HK-2 (cell line): ENCODE measurements at regions not wholly inside any gene's neighbourhood (a gene's known extent, or its start where the extent isn't known, plus 50 kb on each side); places are given as distances from the start of the nearest gene placed in this dataset.

Experiments used
- DNase-seq: peaks from one replicate; pipeline ENCODE4 v3.0.0-alpha.2; 2018; ENCODE audit not compliant: unreplicated experiment

DNA sequence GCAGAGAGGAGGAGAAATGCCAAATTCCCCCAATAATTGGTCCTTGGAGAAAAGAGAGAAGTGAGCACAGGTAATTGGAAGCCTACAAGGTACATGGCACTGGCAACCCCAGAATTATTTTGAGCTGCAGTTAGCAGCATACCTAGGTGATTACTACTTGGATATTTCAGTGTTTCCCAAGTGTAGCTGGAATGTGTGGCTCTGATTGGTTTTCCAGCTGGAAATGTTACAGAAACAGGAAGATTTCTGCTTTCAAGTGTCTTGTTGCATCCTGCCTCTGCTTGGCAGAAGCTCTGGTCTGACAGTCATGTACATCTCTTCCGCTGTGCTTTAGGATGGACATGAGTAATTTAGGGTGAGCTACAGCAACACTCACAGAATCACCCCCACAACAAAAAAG is 262.1 kb downstream of the ENC1 start:
- DNase-seq = no peak

DNA sequence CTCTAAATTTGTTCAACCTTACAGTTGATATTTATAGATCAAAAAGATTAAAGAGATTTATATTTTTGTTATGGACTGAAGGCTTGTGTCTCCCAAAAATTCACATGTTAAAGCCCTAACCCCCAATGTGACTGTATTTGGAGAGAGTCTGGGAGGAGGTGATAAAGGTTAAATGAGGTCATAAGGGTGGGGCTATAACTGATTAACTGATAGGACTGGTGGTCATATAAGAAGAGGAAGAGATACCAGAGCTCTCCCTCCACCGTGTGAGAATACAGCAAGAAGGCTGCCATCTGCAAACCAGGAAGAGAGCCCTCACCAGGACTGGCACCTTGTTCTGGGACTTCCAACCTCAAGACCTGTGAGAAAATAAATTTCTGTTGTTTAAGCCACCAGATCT is 264.3 kb downstream of the ENC1 start:
- no peak for DNase-seq

DNA sequence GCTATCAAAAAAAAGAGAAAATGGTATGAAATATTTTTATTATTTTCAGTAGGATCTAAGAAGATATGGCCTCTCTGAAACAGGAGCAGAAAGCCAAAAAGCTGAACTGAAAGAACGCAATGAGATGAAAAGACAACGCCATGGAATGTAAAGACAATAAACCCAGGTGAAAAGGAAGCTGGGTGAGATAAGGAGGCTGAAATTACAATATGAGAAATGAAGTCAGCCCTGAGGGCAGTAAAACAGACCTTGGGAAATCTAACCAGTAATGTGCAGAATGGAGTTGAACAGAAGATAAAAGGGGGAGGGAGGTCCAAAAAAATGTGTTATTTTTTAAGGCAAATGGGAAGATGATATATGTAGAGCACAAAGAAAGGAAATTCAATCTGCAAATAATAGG is 265.3 kb downstream of the ENC1 start:
- DNase-seq = no peak

DNA sequence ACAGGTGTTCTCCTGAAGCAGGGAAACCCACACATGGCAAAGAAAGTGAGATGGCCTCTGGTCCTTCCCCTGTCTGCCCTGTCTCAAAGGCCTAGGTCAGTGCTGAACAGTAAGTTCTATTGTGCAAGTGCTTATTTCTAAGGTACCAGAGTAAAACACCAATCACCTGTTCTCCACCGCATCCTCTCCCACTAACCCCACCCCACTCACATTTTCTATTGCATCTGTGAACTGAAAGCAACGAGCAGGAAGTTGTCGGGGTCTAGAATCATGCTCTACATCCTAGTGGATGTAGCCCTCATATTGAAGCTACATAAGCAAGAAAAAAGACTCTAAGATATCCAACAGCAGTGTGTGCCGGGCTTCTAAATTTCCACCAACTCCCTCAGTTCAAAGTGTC is 265.9 kb downstream of the ENC1 start:
- DNase-seq = no peak

DNA sequence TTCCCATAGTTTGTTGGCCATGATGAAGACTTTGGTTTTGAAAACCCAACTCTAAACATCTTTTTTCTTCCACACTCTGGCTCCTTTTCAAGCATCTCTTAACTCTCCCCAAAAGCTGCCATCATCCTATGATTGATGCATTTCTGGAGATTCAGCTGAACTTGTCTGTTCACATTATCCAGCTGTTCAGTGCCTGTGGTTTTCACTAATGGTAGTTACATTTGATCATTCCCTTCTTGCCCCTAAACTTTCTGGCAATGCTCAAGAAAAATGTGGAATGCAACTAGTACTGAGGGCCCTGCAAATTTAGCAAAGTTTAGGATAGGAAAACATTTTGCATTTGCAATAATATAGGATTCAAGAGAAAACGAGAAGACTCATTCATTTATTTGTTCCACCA is 267.5 kb downstream of the ENC1 start:
- no peak for DNase-seq

DNA sequence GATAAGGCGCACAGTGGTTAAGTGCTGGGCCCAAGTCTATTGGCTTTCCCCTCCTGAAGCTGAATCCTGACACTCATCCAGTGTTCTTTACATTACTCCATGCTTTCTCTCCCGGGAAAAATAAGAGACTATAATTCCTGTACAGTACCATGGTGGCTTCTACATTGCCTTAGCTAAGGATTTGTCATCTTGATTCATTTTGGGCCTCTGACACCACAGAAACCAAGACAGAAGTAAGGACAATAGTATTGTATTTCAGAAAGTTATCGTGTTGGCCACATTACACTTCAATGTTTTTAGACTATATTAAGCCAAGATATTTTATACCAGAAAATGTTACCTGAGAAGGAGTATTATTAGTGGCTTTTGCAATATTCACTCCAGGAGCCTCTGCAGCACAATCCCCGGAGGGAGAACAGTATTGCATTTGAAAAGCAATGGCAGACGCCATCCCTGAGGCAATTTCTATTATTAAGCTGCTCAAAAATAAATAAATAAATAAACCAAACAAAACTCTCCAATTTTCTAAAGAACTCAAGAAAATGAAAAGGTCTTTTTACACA is 267.9 kb downstream of the ENC1 start:
- DNase-seq = no peak

DNA sequence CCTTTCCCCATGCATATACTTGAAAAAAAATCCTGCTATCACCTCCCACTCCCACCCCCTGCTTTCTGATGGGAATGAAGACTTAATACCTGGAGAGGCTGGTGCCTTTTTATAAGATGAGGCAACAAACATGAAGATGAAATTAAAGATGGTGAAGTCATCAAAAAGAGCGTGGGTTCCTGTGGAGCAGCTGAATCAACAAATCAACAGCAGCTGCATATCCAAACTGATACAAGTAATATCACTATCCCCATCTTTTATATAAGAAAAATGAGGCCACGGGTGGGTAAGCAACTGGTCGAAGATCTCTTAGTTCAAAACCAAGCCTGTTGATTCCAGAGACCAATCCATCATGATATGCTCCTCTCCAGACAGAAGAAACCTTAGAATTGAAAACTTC is 268.5 kb downstream of the ENC1 start:
- no peak for DNase-seq

DNA sequence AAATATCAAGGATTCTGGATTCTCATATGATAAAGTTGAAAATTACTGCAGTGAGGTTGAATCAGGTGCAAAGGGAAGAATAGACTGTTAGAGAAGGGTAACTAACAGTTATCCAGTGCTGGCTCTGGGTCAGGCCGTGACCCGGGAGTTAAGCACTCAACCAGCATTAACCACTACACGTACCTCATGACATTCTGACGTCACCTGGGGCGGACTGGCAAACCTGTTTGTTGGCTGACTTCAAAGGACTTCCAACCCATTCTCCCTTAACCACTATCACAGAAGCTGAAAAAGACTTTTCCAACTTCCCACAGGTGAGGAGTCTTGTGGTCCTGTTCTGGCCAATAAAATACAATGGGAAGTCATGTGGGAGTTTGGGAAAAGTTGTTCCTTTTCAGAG is 268.9 kb downstream of the ENC1 start:
- DNase-seq = no peak

DNA sequence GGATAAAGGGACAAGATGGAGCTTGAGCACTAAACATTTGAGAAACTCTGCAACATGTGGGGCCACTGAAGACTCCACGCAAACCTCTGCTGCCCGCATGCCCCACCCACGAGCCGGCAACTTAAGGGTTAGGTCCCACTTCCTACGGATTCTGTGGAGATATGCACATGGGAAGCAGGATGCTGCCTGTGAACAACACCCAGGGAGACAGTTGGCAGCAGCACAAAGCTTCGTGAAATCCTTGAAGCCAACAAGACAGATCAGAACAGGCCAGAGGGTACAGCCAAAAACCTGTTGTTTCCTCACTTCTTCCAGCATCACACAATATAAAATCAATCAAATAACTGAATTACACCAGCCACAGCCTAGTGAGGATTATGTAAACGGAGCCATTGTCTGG is 270.4 kb downstream of the ENC1 start:
- no peak for DNase-seq

DNA sequence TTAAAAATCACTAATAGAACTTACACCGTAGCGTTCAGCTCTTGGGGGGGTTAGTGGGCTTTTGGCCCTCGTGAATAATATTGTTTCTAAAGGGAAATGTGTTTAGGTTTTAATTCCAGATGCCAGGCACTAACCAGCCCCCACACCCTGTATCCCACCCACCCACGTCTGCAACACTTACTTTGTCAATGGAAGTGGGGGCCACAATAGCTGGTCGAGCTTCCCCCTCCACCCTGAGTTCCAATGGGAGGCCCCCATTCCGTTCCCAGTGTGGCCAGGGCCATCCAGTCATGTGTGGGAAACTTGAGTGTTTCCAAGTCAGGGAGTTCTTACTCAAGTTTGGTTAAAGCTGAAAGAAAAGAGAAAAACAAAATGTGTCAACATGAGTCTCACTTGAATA is 271.4 kb downstream of the ENC1 start:
- DNase-seq = no peak

DNA sequence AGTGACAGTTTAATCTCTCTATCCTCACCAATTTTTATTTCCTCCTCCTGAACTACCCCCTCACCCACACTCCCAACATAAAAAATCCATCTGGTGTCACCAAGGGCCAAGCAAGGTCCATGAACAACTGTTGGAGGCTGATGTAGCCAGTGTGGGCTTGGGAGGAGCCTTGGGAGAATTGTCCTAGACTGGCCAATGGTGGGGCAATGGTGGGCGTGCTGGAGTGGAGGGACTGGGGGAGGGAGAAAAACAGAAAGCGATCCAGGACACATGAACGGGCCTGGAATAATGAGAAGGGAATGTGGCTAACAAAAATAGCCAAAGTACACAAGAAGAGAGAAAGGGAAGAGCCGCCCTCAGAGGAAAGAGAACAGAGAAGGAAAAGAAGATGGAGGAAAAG is 272.6 kb downstream of the ENC1 start:
- no peak for DNase-seq

DNA sequence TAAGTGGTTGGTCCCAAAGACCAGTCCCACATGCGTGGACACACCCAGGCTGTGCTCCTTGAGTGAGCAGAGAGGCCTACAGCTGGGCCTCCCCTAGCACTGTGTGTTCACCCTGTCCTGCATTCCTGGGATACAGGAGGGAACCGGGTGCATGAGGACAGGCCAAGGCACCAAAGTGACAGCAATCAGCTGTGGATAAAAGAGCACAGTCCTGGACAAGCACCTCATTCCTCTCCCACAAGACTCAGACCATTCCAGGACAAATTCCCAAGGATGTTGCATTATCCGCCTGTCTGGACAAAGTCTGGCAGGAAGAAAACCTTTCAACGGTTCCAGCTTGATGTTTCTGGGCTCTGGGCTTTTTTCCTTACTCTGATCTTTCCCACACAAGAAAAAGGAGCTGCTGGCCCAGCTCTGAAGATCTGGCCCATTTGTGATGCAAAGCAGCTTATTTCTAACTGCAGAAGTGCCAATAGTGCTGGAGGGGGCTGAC is 273.2 kb downstream of the ENC1 start:
- no peak for DNase-seq

DNA sequence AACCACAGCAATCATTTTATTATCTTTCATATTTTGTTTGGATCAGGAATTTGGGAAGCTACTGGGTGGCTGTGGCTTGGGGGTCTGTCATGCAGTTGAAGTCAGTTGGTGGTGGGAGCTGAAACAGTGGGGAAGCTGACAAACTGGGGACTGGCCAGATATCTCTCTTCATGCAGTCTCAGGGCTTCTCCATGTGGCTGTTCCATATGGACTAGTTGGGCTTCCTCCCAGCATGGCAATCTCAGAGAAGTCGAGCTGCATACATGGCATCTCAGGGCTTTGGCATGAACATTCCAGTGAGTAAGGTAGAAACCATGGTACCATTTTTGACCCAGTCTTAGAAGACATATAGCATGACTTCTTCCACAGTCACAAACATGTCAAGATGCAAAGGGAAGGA is 274.8 kb downstream of the ENC1 start:
- DNase-seq = no peak

DNA sequence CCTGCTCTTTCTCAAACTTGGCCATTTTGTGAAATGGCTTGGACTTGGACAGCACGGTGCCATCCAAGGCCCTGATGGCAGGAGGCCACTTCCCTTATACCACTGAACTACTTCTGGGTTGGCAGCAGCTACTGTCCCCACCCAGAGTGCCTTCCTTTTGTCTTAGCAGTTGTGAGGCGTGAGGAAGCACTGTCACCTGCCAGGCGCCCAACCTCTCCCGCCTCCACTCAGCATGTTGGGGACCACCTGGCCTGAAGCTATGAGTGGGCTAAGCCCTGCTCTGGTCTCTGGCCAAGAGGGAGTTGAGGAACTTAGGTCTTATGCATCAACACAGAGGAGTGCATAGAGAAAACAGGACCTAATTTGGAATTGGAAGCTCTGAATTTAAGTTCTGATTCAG is 276.0 kb downstream of the ENC1 start:
- no peak for DNase-seq

DNA sequence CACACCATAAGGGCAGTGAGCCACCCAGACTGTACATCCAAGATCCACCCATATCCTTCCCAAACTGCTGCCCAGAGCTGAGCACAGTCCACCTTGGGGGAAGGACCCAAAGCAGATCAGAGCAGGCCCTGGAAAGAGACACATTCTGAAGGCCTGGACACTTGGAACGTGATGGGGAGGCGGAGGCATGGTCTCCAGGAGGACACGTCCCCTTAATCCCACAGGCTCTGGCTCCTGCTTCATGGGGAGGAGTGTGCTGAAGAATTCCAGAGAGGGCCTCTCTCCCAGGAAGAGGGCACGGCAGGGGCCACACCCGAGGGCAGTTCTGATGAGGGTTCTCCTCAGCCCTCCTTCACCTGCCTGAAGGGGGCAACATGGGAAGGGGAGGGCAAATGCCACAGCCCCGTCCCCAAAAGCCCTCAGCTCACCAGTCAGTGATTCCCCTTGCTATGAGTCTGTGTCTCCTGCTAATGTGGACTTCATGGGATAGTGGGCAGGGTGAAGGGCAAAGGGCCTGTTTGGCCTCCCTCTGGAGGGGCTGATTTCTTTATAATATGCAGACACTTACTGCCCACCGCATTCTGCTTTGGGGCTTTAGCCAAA is 276.8 kb downstream of the ENC1 start:
- no peak for DNase-seq

DNA sequence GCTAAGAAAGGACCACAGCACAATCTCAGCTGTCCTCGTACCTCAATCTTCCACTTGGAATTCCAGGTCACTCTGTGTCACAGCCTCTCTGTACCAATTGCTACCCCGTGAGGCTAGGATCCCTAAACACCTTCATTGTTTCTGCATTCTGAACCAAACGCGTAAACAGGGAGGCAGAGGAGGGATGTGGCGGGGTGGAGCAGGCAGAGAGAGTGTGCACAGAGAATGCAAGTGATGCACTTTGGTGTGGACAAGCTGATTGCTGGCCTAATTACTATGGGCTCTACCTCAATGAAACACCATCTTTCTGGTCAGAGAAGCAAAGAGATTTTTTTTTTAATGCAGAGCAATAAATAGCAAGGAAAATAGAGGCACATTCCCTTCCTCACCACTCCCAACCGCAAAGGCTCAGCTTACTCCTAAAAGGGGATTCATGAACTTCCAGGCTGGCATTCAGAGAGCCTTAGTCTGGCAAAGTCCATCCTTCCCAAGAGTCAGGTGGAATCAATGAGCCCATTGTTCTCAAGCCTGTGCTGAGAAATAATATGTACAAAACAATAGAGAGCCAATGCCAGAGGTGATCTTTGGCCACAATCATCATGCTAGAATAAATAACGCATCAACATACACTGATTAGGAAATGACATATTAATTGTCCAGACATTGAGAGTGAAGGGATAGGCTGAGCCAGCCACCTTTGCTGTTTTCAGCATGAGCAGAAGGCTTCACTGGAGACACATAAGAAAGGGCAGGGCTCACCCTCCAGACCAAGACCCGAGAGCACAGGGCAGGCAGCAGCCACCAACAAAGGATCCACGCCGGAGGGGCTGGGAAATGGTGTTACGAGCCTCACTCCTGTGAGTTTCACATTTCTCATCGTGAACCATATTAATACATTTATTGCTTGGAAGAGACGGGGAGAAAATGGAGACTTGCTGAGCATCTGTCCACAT is 278.8 kb downstream of the ENC1 start:
- no peak for DNase-seq

DNA sequence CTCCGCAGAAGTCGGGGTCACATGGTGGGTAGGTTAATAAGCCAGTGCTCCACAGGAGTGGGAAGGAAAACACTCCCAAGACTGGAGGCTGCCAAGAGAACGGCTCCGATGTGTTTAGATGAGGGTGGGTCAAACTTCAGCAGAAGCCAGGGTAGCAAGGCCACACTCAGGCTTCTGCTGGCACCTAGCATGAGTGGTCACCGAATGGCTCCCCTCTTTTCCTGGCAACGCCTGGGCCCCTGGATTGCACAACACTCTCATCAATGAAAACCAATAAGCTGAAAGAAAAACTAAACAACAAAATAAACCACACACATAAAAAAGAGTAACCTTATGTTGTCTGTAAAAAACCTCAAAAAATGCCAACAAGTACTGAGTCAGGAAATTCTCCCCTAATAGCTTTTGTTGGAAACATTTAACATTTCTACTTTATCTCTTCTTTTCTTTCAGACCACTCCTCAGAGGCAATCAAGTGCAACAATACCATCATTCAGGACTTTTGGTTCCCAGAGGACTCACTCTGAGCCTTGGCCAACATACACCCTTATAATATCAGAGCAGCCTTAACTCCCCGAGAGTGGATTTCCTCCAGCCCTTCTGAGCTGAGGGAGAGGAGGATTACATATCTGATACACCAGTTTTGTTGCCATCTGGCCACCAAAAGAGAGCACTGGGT is 279.9 kb downstream of the ENC1 start:
- no peak for DNase-seq

DNA sequence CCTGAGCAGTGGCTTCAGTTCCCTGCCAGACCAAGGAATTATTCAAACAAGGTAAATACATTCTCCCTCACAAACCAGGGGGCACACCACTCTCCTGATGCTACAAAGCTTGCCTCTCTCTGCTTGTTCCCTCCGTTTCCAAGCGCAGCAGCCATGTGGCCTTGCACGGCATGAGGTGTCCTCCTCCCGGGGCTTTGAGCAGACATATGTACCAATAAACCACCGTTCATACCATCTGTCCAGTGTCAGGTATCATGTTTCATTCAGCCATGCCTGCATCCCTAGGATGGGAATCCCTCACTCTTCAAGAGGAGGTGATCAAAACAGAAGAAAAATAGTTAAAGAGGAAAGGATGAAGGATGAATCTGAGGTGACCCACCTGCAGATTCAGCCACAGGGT is 282.7 kb downstream of the ENC1 start:
- DNase-seq = no peak

DNA sequence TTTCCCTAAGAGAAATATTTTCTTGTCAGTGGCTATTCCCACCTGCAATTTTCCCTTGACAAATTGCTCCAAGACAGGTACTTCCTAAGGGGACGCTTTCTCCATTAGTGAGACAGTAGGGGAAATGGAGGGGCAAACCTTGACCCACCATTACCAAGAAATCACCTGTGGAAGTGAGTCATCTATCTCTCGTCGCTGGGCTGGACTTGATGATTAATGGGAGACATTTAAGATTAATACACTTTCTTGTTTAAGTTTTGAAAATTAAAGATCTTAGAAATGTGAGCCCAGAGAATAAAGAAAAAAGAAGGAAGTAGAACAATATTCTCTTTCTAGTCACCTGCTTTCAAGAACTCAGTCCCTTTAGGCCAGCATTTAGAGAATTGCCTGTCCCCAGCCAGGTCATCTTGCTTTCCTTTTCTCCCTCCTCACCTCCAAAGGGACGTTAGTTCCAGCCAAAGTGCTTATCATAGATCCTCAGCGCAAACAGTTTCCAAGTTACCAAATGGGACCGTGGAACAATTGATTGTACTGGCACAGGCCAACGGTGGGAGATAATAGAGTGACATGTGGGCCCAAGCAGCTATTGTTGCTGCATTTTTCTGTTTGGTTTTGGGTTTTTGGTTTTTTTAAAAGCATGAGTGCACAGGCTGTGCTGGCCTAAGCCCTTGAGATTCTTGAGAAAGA is 284.4 kb downstream of the ENC1 start:
- no peak for DNase-seq

DNA sequence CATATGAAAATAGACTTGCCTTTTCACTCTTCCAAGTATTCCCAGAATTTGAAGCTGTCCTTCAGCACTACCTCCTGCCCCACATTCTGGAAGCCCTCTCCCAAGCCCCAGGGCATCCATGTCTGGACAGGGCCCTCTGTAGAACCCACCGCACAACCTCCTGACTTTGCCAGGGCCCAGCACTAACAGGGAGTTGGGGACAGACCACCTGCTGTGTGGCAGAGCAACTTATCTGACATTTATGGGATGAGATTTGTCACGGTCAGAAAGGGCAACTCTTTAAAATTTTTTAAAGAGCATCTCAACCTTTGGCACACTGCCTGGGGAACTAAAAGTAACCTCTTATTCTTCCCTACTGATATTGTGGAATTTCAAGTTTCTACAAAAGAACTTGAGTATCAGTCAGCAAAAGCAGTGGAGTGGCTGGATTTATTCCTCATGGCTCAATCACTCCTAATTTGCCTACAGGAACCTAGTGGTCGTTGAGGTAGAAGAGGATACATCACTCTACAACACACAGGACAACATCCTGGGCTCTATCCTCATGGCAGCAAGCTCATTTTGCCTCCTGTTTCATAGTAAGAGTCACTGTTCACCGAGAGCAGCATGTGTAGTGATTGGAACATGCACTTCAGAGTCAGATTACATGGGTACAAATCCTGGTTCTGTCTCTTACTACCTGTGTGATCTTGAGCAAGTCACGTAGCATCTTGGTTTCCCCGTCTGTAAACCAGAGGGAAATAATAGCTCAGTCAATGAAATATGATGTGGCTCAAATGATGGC is 285.3 kb downstream of the ENC1 start:
- no peak for DNase-seq

DNA sequence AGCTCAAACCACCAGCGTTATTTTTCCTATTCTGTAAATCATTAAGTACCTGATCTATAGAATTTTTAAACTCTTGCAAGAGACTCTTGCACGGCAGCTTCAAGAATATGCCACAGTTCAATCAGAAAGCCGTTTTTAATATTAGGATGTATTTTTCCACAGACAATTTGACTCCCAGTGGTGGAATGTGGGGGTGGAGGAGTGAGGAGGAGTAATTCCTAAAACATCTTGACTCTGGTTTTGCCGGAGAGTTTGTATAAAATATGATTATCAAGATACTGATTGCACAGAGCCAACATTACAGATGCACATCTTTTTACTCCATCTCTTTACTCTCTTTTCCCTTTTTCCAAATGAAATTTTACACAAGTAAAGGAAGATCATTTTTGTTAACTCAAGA is 288.3 kb downstream of the ENC1 start:
- no peak for DNase-seq
